K562 (cell line): ENCODE measurements at regions not wholly inside any gene's neighbourhood (a gene's known extent, or its start where the extent isn't known, plus 50 kb on each side); places are given as distances from the start of the nearest gene placed in this dataset.

ENCODE experiments used
- ATAC-seq: fragments of 200-7000 bp; cut with Tn5 transposase; 3 replicates; pipeline ENCODE4 v1.9.1; 2020; ENCODE audit warnings: moderate library complexity
- BruUV-seq: library from RNA; stranded (reverse); fragments of 400-500 nt; replicated peaks from 2 replicates; lab custom pipeline; 2021; lab: Mats Ljungman, UMichigan
- CTCF ChIA-PET: fragments of 300-600 bp; formaldehyde crosslinking; extraction: SDS; loops from one replicate; lab custom pipeline; 2021; ENCODE audit warnings: low intra/inter-chr PET ratio; lab: Yijun Ruan, JAX
- POLR2A ChIA-PET: fragments of 300-600, 350-650 bp; sonication (Branson Sonifier 250); formaldehyde crosslinking; extraction: SDS; loops from one replicate; lab custom pipeline; 2021; ENCODE audit warnings: antibody characterized with exemption, inconsistent platforms; lab: Yijun Ruan, JAX
- DNase-seq, 4 experiments: peaks; one replicate each; pipeline versions ENCODE4 v3.0.0 to v3.0.0-alpha.2; 2011 to 2018; ENCODE audit warnings: low spot score in 3 of 4, mixed read lengths in 3 of 4; ENCODE audit errors: extremely low read depth in 1 of 4
- FAIRE-seq: peaks from 2 replicates; lab custom pipeline; 2011; peaks lifted over from hg19 to GRCh38; lab: Jason Lieb, UNC
- H2AFZ ChIP-seq: 2 replicates; pipeline ENCODE4 v1.6.0; 2011; ENCODE audit warnings: low read depth, low read length, control low read depth, inconsistent platforms
- H3K27ac ChIP-seq: fragments of 200-600 bp; 3 replicates; pipeline ENCODE4 v1.8.0; 2011; ENCODE audit warnings: low read depth, mild to moderate bottlenecking, control low read depth, inconsistent platforms, low read length, moderate library complexity, mixed read lengths; ENCODE audit errors: extremely low read depth
- H3K27me3 ChIP-seq, 2 experiments: fragments of 300-600 bp in 1 of 2; 2 replicates in 1 of 2; 3 replicates in 1 of 2; pipeline versions ENCODE4 v1.6.0 to v1.8.0; 2011; ENCODE audit warnings: inconsistent platforms in 2 of 2, low read length in 2 of 2, mild to moderate bottlenecking in 1 of 2, mixed read lengths in 1 of 2, moderate library complexity in 1 of 2; ENCODE audit not compliant: control insufficient read depth in 2 of 2, insufficient read depth in 2 of 2
- H3K36me3 ChIP-seq: fragments of 300-600 bp; 3 replicates; pipeline ENCODE4 v1.8.0; 2011; ENCODE audit warnings: mild to moderate bottlenecking, low read length, inconsistent platforms; ENCODE audit not compliant: control insufficient read depth, insufficient read depth
- H3K4me1 ChIP-seq, 2 experiments: fragments of 200-600 bp in 1 of 2; replicated peaks in 1 of 2; 2 replicates in 1 of 2; 3 replicates in 1 of 2; pipeline versions ENCODE4 v1.5.1 to v1.8.0; 2011; ENCODE audit warnings: inconsistent platforms in 2 of 2, low read length in 2 of 2, mild to moderate bottlenecking in 1 of 2, mixed read lengths in 1 of 2, moderate library complexity in 1 of 2; ENCODE audit not compliant: control insufficient read depth in 2 of 2, insufficient read depth in 2 of 2
- H3K4me2 ChIP-seq: 2 replicates; pipeline ENCODE4 v1.6.1; 2011; ENCODE audit warnings: low read length, control low read depth, inconsistent platforms, mixed read lengths; ENCODE audit not compliant: insufficient read depth
- H3K4me3 ChIP-seq: fragments of 200-600 bp; sonication (generic), shearing (Covaris generic); 2 replicates; pipeline ENCODE4 v1.5.1; 2016; ENCODE audit warnings: control low read depth, inconsistent platforms
- H3K79me2 ChIP-seq: fragments of 200-600 bp; 3 replicates; pipeline ENCODE4 v1.8.0; 2011; ENCODE audit warnings: low read length, inconsistent platforms; ENCODE audit not compliant: control insufficient read depth, insufficient read depth
- H3K9ac ChIP-seq, 2 experiments: 2 replicates each; pipeline versions ENCODE4 v1.6.0 to v1.6.1; 2011; ENCODE audit warnings: low read depth in 2 of 2, low read length in 2 of 2, control low read depth in 1 of 2, inconsistent platforms in 1 of 2, mild to moderate bottlenecking in 1 of 2, mixed read lengths in 1 of 2; ENCODE audit not compliant: insufficient read depth in 1 of 2
- H3K9me1 ChIP-seq: one replicate; pipeline ENCODE4 v1.6.0; 2011; ENCODE audit warnings: inconsistent platforms, mild to moderate bottlenecking, low read length, moderate library complexity; ENCODE audit not compliant: control insufficient read depth, insufficient read depth
- H3K9me3 ChIP-seq: replicated peaks from 2 replicates; pipeline ENCODE4 v1.5.1; 2011; ENCODE audit warnings: low read depth, low read length, inconsistent platforms; ENCODE audit not compliant: control insufficient read depth, insufficient read depth
- H4K20me1 ChIP-seq: replicated peaks from 2 replicates; pipeline ENCODE4 v1.6.1; 2011; ENCODE audit warnings: low read length, inconsistent platforms, mixed read lengths; ENCODE audit not compliant: control insufficient read depth, insufficient read depth
- CSDE1 ChIP-seq, 2 experiments: fragments of 450-650 bp; IDR thresholded peaks; 2 replicates each; pipeline ENCODE4 v1.6.1; 2016; ENCODE audit warnings: mild to moderate bottlenecking in 1 of 2
- FOXP4 ChIP-seq: sonication (generic); formaldehyde crosslinking; IDR thresholded peaks from 2 replicates; pipeline ENCODE4 v1.8.0; 2022; ENCODE audit warnings: mild to moderate bottlenecking, missing genetic modification reagents, borderline replicate concordance
- RBM25 ChIP-seq: fragments of 200-400 bp; formaldehyde crosslinking; IDR thresholded peaks from 2 replicates; pipeline ENCODE4 v1.6.1; 2018; ENCODE audit warnings: low read length, low read depth, moderate library complexity; ENCODE audit not compliant: severe bottlenecking
- RFX5 ChIP-seq: IDR thresholded peaks from 2 replicates; pipeline ENCODE4 v1.6.1; 2011; ENCODE audit warnings: low read depth, mild to moderate bottlenecking, improper control_type of control experiment, low read length
- SMARCE1 ChIP-seq: fragments of 450-650 bp; IDR thresholded peaks from 2 replicates; pipeline ENCODE4 v1.7.1; 2016; ENCODE audit warnings: mild to moderate bottlenecking
- XRCC3 ChIP-seq: fragments of 450-650 bp; IDR thresholded peaks from 2 replicates; pipeline ENCODE4 v1.6.1; 2017; ENCODE audit warnings: mild to moderate bottlenecking, moderate library complexity
- ZFP36 ChIP-seq: fragments of 150-350 bp; IDR thresholded peaks from 2 replicates; pipeline ENCODE4 v1.6.1; 2018; ENCODE audit warnings: low read length, low read depth; ENCODE audit not compliant: partially characterized antibody
- ZNF707 ChIP-seq: fragments of 250-450 bp; sonication (Bioruptor Pico); conservative IDR thresholded peaks from 2 replicates; pipeline ENCODE4 v1.8.0; 2022; ENCODE audit warnings: inconsistent platforms, mild to moderate bottlenecking, moderate library complexity
- ZNF780A ChIP-seq: fragments of 250-450 bp; sonication (Bioruptor Pico); IDR thresholded peaks from 2 replicates; pipeline ENCODE4 v1.5.0; 2021; ENCODE audit warnings: mild to moderate bottlenecking
- WGBS: fragments of 100-300 bp; shearing (Covaris generic); methylation state at CpG from one replicate; pipeline ENCODE4 v1.1.6; 2016; ENCODE audit warnings: low coverage, mixed read lengths; ENCODE audit not compliant: insufficient coverage; ENCODE audit errors: missing lambda C conversion rate; 5-methylcytosine and 5-hydroxymethylcytosine counted together
- in situ Hi-C: fragments of 300-500 bp; cut with MboI; formaldehyde crosslinking; loops from 4 replicates; pipeline ENCODE4 v1.15.0; 2018; ENCODE audit warnings: inconsistent platforms, mixed read lengths
- intact Hi-C: fragments of 100-400 bp; cut with micrococcal nuclease; formaldehyde crosslinking; loops from 2 replicates; pipeline ENCODE4 v1.14.2; 2022
- TF ChIP-seq, protein P1 (sequence below): fragments of 250-450 bp; sonication (Bioruptor Pico); IDR thresholded peaks from 2 replicates; pipeline ENCODE4 v1.4.0; 2020; ENCODE audit warnings: mild to moderate bottlenecking, moderate library complexity

DNA sequence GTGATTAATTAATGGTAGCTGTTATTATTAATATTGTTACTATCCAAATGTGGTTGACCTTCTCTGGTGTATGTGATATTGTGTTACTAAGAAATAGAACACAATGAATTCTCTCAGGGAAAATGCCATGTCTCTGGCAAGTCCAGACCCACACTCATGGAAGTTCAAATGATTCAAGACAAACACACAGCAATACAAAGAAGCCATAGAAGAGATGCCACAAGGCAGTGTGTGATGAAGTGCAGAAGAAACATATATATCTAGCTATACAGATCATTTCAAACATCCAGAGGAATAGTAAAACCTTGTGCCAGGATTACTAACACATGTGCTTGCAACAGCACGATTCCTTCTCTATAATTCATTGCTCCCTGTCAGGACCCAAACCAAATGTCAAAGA lies 93.1 kb upstream of the SOD3 start (continued):
- TF ChIP-seq FOXP4 (no peak), ZNF780A (CRISPR knock-in tag) (no peak), CSDE1 (IDR thresholded peaks at IDR 0.05) (no peak), SMARCE1 (no peak), XRCC3 (no peak), ZNF707 (no peak)
- TF ChIP-seq, protein P1, sequence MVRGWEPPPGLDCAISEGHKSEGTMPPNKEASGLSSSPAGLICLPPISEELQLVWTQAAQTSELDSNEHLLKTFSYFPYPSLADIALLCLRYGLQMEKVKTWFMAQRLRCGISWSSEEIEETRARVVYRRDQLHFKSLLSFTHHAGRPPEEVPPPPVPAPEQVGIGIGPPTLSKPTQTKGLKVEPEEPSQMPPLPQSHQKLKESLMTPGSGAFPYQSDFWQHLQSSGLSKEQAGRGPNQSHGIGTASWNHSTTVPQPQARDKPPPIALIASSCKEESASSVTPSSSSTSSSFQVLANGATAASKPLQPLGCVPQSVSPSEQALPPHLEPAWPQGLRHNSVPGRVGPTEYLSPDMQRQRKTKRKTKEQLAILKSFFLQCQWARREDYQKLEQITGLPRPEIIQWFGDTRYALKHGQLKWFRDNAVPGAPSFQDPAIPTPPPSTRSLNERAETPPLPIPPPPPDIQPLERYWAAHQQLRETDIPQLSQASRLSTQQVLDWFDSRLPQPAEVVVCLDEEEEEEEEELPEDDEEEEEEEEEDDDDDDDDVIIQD (CRISPR knock-in tag): no peak

DNA sequence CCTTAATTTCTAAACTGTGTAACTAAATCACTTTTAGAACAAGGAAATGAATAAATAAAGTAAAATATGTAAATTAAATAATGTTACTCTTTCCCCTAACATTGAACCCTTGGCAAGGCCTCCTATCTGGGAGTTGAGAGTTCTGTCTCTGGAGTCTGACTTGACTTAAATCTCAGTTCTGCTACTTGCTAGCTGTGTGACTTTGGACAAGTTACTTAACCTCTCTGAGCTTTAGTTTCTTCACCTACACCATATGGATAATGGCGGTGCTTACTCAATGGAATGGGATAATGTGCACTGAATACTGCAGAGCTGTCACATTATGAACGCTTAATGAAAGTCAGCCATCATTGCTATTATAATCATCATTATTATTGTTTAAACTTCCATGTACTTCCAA lies 92.1 kb upstream of the SOD3 start:
- in situ Hi-C loops: no loop called here
- Histone ChIP-seq H3K27ac (no peak overlapping the region), H3K9me1 (no peaks in the 10 kb centered on the region), H3K9ac (no peak overlapping the region), H3K9me3 (no peaks in the 10 kb centered on the region), H3K4me2 (no peak overlapping the region), H3K4me3 (no peak overlapping the region), H2AFZ (no peak overlapping the region), H3K36me3 (no peaks in the 10 kb centered on the region), H3K79me2 (no peaks in the 10 kb centered on the region), H3K27me3 (peaks cover 0 to 8% of the 10 kb centered on the region in 2 experiments; a peak in 1 of 5 replicates), H3K4me1 (no peaks in the 10 kb centered on the region), H4K20me1 (no peaks in the 10 kb centered on the region)
- intact Hi-C loops: no loop called here
- FAIRE-seq (no peak), DNase-seq (no peak), ATAC-seq (no peak)
- ChIA-PET POLR2A (interaction anchor here (0.6 to 0.7 kb wide), 2 partner anchors 92 to 354 kb away, joined by 3 read pairs; no protein-coding TSS in a partner anchor), CTCF (no interaction called here)
- BruUV-seq: no TSS peak
- 0% methylated on average over 2 of the region's 2 CpGs for WGBS
- TF ChIP-seq RBM25 (peak; percentile 87), ZFP36 (peak; percentile 40), RFX5 (no peak)
